22Rv1 (cell line): ENCODE measurements at regions not wholly inside any gene's neighbourhood (a gene's known extent, or its start where the extent isn't known, plus 50 kb on each side); places are given as distances from the start of the nearest gene placed in this dataset.

Experiments
- ZFX ChIP-seq: fragments of 450-650 bp; IDR thresholded peaks from 2 replicates; pipeline ENCODE4 v1.6.1; 2017; ENCODE audit warnings: antibody characterized with exemption, borderline replicate concordance
- TF ChIP-seq, protein P1 (sequence below): fragments of 450-650 bp; IDR thresholded peaks from 2 replicates; pipeline ENCODE4 v1.5.1; 2017; ENCODE audit warnings: mild to moderate bottlenecking

DNA sequence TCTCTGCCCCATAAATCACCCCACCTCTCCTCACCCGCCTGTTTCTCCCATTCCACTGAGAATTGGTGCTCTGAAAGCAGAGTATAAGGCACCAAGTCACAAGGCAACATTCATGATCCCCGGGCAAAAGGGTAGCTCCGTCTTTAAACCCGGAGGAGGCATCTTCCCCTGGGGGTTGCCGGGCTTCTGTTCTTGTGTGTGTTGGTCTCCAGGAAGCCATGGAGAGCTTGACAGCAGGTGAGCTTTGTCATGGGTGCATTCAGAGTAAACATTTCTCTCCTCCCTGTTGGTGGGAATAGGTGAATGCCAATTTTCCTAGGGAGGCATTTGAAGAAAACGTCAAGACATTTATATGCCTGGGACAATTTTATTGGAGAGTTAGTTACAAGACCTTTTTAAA lies 275.5 kb upstream of the USP9Y start:
- TF ChIP-seq, protein P1, sequence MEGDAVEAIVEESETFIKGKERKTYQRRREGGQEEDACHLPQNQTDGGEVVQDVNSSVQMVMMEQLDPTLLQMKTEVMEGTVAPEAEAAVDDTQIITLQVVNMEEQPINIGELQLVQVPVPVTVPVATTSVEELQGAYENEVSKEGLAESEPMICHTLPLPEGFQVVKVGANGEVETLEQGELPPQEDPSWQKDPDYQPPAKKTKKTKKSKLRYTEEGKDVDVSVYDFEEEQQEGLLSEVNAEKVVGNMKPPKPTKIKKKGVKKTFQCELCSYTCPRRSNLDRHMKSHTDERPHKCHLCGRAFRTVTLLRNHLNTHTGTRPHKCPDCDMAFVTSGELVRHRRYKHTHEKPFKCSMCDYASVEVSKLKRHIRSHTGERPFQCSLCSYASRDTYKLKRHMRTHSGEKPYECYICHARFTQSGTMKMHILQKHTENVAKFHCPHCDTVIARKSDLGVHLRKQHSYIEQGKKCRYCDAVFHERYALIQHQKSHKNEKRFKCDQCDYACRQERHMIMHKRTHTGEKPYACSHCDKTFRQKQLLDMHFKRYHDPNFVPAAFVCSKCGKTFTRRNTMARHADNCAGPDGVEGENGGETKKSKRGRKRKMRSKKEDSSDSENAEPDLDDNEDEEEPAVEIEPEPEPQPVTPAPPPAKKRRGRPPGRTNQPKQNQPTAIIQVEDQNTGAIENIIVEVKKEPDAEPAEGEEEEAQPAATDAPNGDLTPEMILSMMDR = no peak
- no peak for TF ChIP-seq ZFX
